ENCODE measurements at regions not wholly inside any gene's neighbourhood (a gene's known extent, or its start where the extent isn't known, plus 50 kb on each side); places are given as distances from the start of the nearest gene placed in this dataset.

DNA sequence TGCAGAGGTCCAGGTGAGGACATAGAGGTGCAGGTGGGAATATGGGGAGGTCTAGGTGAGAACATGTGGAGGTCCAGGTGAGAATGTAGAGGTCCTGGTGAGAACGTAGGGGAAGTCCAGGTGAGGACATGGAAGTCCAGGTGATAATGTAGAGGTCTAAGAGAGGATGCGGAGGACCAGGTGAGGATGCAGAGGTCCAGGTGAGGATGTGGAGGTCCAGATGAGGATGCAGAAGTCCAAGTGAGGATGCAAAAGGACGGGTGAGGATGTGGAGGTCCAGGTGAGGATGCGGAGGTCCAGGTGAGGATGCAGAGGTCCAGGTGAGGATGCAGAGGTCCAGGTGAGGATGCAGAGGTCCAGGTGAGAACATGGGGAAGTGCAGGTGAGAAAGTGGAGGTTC is 133.8 kb downstream of the MRPL36 start:
- H3K4me3 ChIP-seq (ENCODE audit: low read depth, low read length) = no peak overlapping the region
- no peak for DNase-seq (ENCODE audit: low read depth)
- TF ChIP-seq, protein P1, sequence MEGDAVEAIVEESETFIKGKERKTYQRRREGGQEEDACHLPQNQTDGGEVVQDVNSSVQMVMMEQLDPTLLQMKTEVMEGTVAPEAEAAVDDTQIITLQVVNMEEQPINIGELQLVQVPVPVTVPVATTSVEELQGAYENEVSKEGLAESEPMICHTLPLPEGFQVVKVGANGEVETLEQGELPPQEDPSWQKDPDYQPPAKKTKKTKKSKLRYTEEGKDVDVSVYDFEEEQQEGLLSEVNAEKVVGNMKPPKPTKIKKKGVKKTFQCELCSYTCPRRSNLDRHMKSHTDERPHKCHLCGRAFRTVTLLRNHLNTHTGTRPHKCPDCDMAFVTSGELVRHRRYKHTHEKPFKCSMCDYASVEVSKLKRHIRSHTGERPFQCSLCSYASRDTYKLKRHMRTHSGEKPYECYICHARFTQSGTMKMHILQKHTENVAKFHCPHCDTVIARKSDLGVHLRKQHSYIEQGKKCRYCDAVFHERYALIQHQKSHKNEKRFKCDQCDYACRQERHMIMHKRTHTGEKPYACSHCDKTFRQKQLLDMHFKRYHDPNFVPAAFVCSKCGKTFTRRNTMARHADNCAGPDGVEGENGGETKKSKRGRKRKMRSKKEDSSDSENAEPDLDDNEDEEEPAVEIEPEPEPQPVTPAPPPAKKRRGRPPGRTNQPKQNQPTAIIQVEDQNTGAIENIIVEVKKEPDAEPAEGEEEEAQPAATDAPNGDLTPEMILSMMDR (IDR thresholded peaks at IDR 0.05; ENCODE audit: low read depth, low read length, missing control alignments) = no peak
- in situ Hi-C loops (cut with HindIII; ENCODE audit: low sequenced_read_pairs) = no loop called here

DNA sequence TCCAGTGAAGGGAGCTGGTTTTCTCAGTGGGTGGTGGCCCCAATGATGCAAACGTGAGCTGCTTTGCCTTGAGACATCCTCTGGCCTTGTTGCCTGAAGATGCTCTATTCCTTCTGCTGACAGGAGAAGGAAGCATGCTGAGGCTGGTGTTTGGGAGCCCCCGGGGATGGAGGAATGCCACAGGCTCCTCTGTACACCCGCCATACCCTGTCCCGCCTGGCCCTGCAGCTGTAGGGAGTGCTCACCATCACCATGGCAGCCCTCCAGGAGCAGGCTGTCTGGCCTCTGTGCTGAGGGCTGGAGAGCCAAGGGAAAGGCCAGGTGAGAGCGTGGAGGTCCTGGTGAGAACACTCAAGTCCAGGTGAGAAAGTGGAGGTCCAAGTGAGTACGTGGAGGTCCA is 134.4 kb downstream of the MRPL36 start:
- TF ChIP-seq, protein P1 (IDR thresholded peaks at IDR 0.05; ENCODE audit: low read depth, low read length, missing control alignments) = no peak
- DNase-seq (ENCODE audit: low read depth) = no peak
- no peak overlapping the region for H3K4me3 ChIP-seq (ENCODE audit: low read depth, low read length)
- in situ Hi-C loops (cut with HindIII; ENCODE audit: low sequenced_read_pairs) = no loop called here

DNA sequence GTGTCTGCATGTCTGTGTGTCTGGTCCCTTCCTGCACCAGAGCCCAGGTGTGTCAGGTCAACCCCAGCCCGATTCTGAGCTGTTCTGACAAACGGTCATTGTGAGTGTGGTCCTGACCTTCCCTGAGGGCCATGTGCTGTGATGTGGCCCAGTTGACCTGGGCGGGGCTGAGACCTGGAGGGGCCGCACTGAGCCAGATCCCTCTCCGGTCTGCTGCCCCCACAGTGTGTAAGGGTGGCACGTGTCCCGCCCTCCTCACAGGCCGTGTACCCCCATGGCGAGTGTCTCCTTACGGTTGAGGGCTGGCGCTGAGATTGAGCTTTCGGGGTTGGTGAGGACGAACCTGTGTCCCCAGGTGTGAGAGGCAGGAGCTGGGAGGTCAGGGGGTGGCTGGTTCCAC is 136.5 kb downstream of the MRPL36 start:
- no peak overlapping the region for H3K4me3 ChIP-seq (ENCODE audit: low read depth, low read length)
- in situ Hi-C loops (cut with HindIII; ENCODE audit: low sequenced_read_pairs) = no loop called here
- TF ChIP-seq, protein P1 (IDR thresholded peaks at IDR 0.05; ENCODE audit: low read depth, low read length, missing control alignments) = no peak
- no peak for DNase-seq (ENCODE audit: low read depth)

DNA sequence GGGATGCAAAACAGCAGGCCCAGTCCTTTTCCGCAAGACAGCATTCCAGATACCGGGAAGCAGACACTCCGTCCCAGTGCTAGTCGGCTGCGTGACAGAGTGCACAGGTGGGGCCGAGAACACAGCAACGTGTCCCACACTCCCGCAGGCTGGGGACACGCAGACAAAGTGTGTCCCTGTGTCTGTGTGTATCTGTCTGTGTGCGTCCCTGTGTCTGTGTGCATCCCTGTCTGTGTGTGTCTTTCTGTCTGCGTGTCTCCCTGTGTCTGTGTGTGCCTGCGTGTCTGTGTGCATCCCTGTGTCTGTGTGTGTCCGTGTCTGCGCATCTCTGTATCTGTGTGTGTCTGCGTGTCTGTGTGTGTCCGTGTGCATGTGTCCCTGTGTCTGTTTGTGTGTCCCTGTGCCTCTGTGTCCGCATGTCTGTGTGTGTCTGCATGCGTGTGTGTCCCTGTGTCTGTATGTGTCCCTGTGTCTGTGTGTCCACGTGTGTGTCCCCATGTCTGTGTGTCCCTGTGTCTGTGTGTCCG is 137.0 kb downstream of the MRPL36 start:
- no peak for DNase-seq (ENCODE audit: low read depth)
- in situ Hi-C loops (cut with HindIII; ENCODE audit: low sequenced_read_pairs) = no loop called here
- H3K4me3 ChIP-seq (ENCODE audit: low read depth, low read length) = no peak overlapping the region
- TF ChIP-seq, protein P1 (IDR thresholded peaks at IDR 0.05; ENCODE audit: low read depth, low read length, missing control alignments) = no peak

DNA sequence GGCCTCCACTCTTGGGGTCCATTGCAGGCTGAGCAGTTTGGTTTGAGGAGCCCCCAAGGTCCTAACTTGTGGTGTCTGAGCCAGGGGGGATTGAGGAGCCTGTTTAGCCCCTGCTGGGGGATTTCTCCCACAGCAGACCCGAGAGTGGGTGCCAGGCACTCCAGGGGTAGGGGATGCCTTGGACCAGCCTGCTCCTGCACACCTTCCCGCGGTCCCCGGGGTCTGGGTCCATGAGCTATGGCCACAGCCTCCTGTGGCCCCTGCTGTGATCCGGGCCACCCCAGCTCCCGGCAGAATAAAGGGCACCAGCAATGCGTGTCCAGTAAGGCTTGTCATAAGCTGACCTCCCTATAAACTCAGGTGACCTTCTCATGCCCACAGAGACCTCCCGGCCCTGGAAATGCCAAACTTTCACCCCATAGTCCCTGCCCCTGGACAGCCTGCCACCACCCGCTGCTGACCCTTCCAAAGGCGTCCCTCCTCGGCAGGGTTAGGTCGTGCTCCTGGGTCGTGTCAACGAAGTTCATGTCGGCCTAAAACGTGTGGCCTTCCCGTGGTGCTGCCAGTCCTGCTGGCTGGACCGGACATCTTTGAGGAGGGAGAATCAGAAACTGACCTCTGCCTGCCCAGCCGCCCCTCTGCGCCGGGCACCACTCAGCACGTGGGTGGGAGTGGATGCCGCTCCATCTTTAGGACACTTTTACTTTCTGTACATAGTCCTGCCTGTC is 137.6 kb downstream of the MRPL36 start:
- no peak for DNase-seq (ENCODE audit: low read depth)
- in situ Hi-C loops (cut with HindIII; ENCODE audit: low sequenced_read_pairs) = no loop called here
- TF ChIP-seq, protein P1 (IDR thresholded peaks at IDR 0.05; ENCODE audit: low read depth, low read length, missing control alignments) = no peak
- H3K4me3 ChIP-seq (ENCODE audit: low read depth, low read length) = no peak overlapping the region

DNA sequence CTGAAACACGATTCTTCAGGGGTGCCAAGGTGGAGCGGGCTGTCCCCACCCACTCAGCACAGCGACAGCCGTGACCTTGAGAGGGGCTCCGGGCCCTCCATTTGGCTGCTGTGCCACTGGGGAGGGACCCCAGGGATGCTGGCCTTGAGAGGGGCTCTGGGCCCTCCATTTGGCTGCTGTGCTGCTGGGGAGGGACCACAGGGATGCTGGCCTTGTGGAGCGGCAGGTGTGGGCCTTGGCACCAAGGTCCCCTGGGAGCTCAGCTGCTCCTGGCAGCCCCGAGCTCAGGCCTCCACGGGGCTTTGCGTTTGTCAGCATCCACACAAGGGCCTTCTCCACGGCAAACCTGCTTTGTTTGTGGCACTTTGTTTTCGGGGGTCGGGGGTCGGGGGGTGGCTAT is 137.6 kb upstream of the LPCAT1 start:
- in situ Hi-C loops (cut with HindIII; ENCODE audit: low sequenced_read_pairs) = no loop called here
- no peak overlapping the region for H3K4me3 ChIP-seq (ENCODE audit: low read depth, low read length)
- TF ChIP-seq, protein P1 (IDR thresholded peaks at IDR 0.05; ENCODE audit: low read depth, low read length, missing control alignments) = no peak
- no peak for DNase-seq (ENCODE audit: low read depth)

Data from astrocyte of the cerebellum (primary cell).